ENCODE measurements at regions not wholly inside any gene's neighbourhood (a gene's known extent, or its start where the extent isn't known, plus 50 kb on each side); places are given as distances from the start of the nearest gene placed in this dataset.

- TF ChIP-seq CTCF (conservative IDR thresholded peaks at IDR 0.05; ENCODE audit: low read depth, low read length) (no peak; the same call in 1 of the 2 replicates), EZH2 (IDR thresholded peaks at IDR 0.05; ENCODE audit: low read length, unreplicated experiment) (no peak), EZH2phosphoT487 (IDR thresholded peaks at IDR 0.05; ENCODE audit: borderline replicate concordance, low read length) (no peak)
These were observed 323.4 kb upstream of the UBE2E3 start for GRCh38 chr2:180657054-180657453.
